Panc1 (cell line): ENCODE measurements at regions not wholly inside any gene's neighbourhood (a gene's known extent, or its start where the extent isn't known, plus 50 kb on each side); places are given as distances from the start of the nearest gene placed in this dataset.

Source experiments
- ATAC-seq: fragments of 200-7000 bp; cut with Tn5 transposase; 2 replicates; pipeline ENCODE4 v1.9.1; 2020; ENCODE audit warnings: mild to moderate bottlenecking, moderate library complexity
- BruUV-seq: library from RNA; stranded (reverse); fragments of 400-500 nt; replicated peaks from 2 replicates; lab custom pipeline; 2021; lab: Mats Ljungman, UMichigan
- CTCF ChIA-PET: fragments of 300-600 bp; sonication (Branson Sonifier 250); formaldehyde crosslinking; loops from one replicate; lab custom pipeline; 2022; ENCODE audit warnings: antibody characterized with exemption; lab: Charles Lee
- POLR2A ChIA-PET: fragments of 300-600 bp; sonication (Branson Sonifier 250); formaldehyde crosslinking; loops from one replicate; lab custom pipeline; 2022; ENCODE audit warnings: antibody characterized with exemption; lab: Charles Lee
- DNase-seq: peaks from one replicate; pipeline ENCODE4 v3.0.0-alpha.2; 2010; ENCODE audit warnings: low read depth, low spot score
- H3K27ac ChIP-seq: 2 replicates; pipeline ENCODE4 v1.5.1; 2011; ENCODE audit warnings: mild to moderate bottlenecking, low read length, inconsistent platforms
- H3K27me3 ChIP-seq: fragments of 200-500 bp; sonication (Bioruptor generic); 2 replicates; pipeline ENCODE4 v1.6.0; 2014; ENCODE audit warnings: low read length, inconsistent platforms; ENCODE audit not compliant: control insufficient read depth, insufficient read depth
- H3K36me3 ChIP-seq: fragments of 200-500 bp; sonication (Bioruptor generic); 2 replicates; pipeline ENCODE4 v1.5.1; 2014; ENCODE audit warnings: inconsistent platforms, mild to moderate bottlenecking, low read length, moderate library complexity; ENCODE audit not compliant: control insufficient read depth, insufficient read depth
- H3K4me1 ChIP-seq: 2 replicates; pipeline ENCODE4 v1.5.1; 2011; ENCODE audit warnings: inconsistent platforms, mild to moderate bottlenecking, low read length, moderate library complexity; ENCODE audit not compliant: control insufficient read depth, insufficient read depth
- H3K4me3 ChIP-seq, 2 experiments: 2 replicates each; pipeline ENCODE4 v1.5.1; 2011 to 2012; ENCODE audit warnings: low read depth in 2 of 2, low read length in 2 of 2, mild to moderate bottlenecking in 2 of 2, inconsistent platforms in 1 of 2, moderate library complexity in 1 of 2
- H3K9me3 ChIP-seq: fragments of 200-500 bp; sonication (Bioruptor generic); 2 replicates; pipeline ENCODE4 v1.5.1; 2014; ENCODE audit warnings: low read depth, mild to moderate bottlenecking, inconsistent platforms, low read length, moderate library complexity; ENCODE audit not compliant: control insufficient read depth, insufficient read depth
- CTCF ChIP-seq: fragments of 450-650 bp; IDR thresholded peaks from 2 replicates; pipeline ENCODE4 v1.5.1; 2017; ENCODE audit warnings: mild to moderate bottlenecking
- POLR2AphosphoS5 ChIP-seq: IDR thresholded peaks from 2 replicates; pipeline ENCODE4 v1.6.1; 2012; ENCODE audit warnings: mild to moderate bottlenecking, low read depth, low read length, moderate library complexity
- REST ChIP-seq, 2 experiments: IDR thresholded peaks; 2 replicates each; pipeline ENCODE4 v1.6.1; 2011 to 2012; ENCODE audit warnings: low read depth in 2 of 2, control low read depth in 1 of 2, low read length in 1 of 2, mild to moderate bottlenecking in 1 of 2, moderate library complexity in 1 of 2; ENCODE audit not compliant: insufficient read depth in 1 of 2
- SIN3A ChIP-seq: IDR thresholded peaks from 2 replicates; pipeline ENCODE4 v1.6.1; 2012; ENCODE audit warnings: low read depth, mild to moderate bottlenecking, low read length, moderate library complexity, borderline replicate concordance; ENCODE audit not compliant: insufficient read depth
- TCF7L2 ChIP-seq: IDR thresholded peaks from 2 replicates; pipeline ENCODE4 v1.6.1; 2011; ENCODE audit warnings: mild to moderate bottlenecking, low read depth, low read length, inconsistent platforms
- in situ Hi-C: cut with HindIII; loops from 2 replicates; pipeline ENCODE4 v1.10.0; 2016; ENCODE audit warnings: low sequenced_read_pairs, low pct_unique_long_range_greater_than_20kb
- intact Hi-C: fragments of 100-400 bp; cut with micrococcal nuclease; formaldehyde crosslinking; loops from one replicate; pipeline ENCODE4 v1.10.0; 2022; ENCODE audit not compliant: unreplicated experiment

GRCh38 chr6:134819236-134819635, 130.7 kb downstream of the ALDH8A1 start:
- Histone ChIP-seq H3K27me3 (no peaks in the 10 kb centered on the region), H3K36me3 (no peaks in the 10 kb centered on the region), H3K4me1 (no peaks in the 10 kb centered on the region), H3K27ac (no peak overlapping the region), H3K4me3 (no peak overlapping the region), H3K9me3 (no peaks in the 10 kb centered on the region)
- ChIA-PET POLR2A (no interaction called here), CTCF (no interaction called here)
- in situ Hi-C loops: no loop called here
- ATAC-seq (no peak), DNase-seq (no peak)
- TF ChIP-seq TCF7L2 (no peak), CTCF (no peak), REST (IDR thresholded peaks at IDR 0.05; ENCODE audit: insufficient read depth in 1 of 2, low read depth in 2 of 2, low read length in 1 of 2) (no peak), POLR2AphosphoS5 (no peak), SIN3A (no peak)
- intact Hi-C loops: no loop called here
- no TSS peak for BruUV-seq

- ATAC-seq: no peak
Measured at GRCh38 chr6:134817448-134817847, 132.5 kb downstream of the ALDH8A1 start.

More at GRCh38 chr6:134817448-134817847, 132.5 kb downstream of the ALDH8A1 start:
- Histone ChIP-seq H3K36me3 (no peaks in the 10 kb centered on the region), H3K27ac (no peak overlapping the region), H3K4me3 (no peak overlapping the region), H3K4me1 (no peaks in the 10 kb centered on the region), H3K9me3 (no peaks in the 10 kb centered on the region), H3K27me3 (no peaks in the 10 kb centered on the region)
- no TSS peak for BruUV-seq
- intact Hi-C loops: no loop called here
- CTCF ChIA-PET: interaction anchor here (0.6 kb wide), 1 partner anchor 902 kb away, joined by 4 read pairs; no protein-coding TSS in a partner anchor
- no peak for TF ChIP-seq CTCF
- no peak for TF ChIP-seq TCF7L2
- TF ChIP-seq REST (IDR thresholded peaks at IDR 0.05; ENCODE audit: insufficient read depth in 1 of 2, low read depth in 2 of 2, low read length in 1 of 2): no peak
- no peak for TF ChIP-seq POLR2AphosphoS5
- no peak for TF ChIP-seq SIN3A
- POLR2A ChIA-PET: no interaction called here
- in situ Hi-C loops: no loop called here
- DNase-seq: no peak
